Right forelimb (tissue), 1 donor: ENCODE measurements at regions not wholly inside any gene's neighbourhood (a gene's known extent, or its start where the extent isn't known, plus 50 kb on each side); places are given as distances from the start of the nearest gene placed in this dataset.
"Not testable (repeated sequence)": the region's sequence is repeated elsewhere in the genome, so short reads cannot be mapped to it uniquely, and the experiment has no call there.

Experiments
- DNase-seq: peaks from one replicate; pipeline ENCODE4 v3.0.0-alpha.2; 2018

DNA sequence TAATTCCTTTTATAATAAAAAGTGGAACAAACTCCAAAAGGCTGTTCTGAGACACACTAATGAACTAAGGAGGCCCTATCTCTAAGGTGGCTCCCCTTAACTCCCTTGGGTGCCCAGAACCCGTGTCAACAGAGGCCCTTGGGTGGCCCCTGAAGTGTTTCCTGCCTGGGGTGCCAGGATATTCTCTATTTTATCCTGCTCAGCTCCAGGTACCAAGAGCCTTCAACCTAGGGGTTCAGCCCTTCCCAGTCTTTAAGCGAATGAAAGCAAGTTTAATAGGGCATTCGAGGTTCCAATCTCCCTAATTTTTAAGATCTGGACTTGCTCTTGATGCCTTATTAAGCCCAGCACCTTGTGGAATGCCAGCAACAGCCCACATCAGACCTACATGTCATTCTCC lies 64.4 kb upstream of the MYO3A start:
- no peak for DNase-seq

DNA sequence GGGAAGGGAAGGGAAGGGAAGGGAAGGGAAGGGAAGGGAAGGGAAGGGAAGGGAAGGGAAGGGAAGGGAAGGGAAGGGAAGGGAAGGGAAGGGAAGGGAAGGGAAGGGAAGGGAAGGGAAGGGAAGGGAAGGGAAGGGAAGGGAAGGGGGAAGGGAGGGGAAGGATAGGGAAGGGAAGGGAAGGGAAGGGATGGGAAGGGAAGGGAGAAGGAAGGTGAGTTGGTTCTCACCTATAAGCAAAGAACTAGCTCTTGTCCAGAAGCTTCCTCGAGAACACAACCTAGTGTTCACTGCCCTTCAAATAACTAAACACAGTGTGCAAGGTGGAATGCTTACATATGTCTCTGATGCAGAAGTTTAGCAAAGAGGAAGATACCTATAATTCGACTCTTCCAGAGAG lies 59.6 kb upstream of the MYO3A start:
- DNase-seq, result not testable (repeated sequence)

DNA sequence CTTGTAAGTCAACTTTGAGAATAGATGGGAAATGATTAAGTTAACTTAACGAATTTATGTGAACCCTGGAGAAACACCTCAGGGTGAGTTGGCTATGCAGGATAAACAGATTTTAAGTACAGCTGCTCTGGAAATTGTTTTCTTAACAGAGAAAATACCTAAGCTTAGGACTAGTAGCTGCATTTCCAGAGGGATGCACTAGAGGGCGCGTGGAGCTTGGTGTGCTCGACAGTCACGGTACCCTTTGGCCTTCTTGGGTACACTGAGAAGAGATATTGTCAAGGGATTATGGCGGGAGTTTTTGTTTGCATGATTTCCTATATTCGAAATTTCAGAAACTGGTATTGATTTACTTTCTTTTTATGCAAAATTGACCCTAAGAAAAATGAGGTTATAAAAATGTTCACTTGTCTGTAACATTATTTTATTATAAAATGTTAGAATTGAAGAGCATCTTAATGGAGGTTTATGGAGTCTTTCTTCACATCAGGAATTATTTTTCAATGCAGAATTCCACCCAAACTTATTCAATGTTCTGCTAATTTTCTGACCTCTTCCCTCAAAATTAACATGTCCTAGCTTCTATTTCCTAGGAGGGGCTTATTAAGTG lies 58.4 kb upstream of the MYO3A start:
- DNase-seq, result peak; percentile 69

GRCh38 chr10:25877296-25877695 lies 56.7 kb upstream of the MYO3A start:
- DNase-seq, result no peak
